H1 (cell line): ENCODE measurements at regions not wholly inside any gene's neighbourhood (a gene's known extent, or its start where the extent isn't known, plus 50 kb on each side); places are given as distances from the start of the nearest gene placed in this dataset.

Experiments used
- ASH2L ChIP-seq: fragments of 200-600, 300-600 bp; sonication (generic); IDR thresholded peaks from one replicate; pipeline ENCODE4 v1.7.1; 2017; ENCODE audit warnings: low read length
- CHD2 ChIP-seq: IDR thresholded peaks from 2 replicates; pipeline ENCODE4 v1.6.1; 2012; ENCODE audit warnings: low read length, improper control_type of control experiment
- KDM5A ChIP-seq: fragments of 200-600 bp; IDR thresholded peaks from 2 replicates; pipeline ENCODE4 v1.7.1; 2012; ENCODE audit warnings: mild to moderate bottlenecking, low read length, inconsistent platforms, mixed read lengths
- SP1 ChIP-seq: IDR thresholded peaks from 2 replicates; pipeline ENCODE4 v1.6.1; 2011; ENCODE audit warnings: low read depth, low read length
- SUZ12 ChIP-seq: fragments of 200-600 bp; sonication (generic); IDR thresholded peaks from 2 replicates; pipeline ENCODE4 v1.6.1; 2012; ENCODE audit warnings: mild to moderate bottlenecking, inconsistent platforms, low read length, moderate library complexity, mixed read lengths
- TF ChIP-seq, protein P1 (sequence below): fragments of 300-600 bp; sonication (generic); IDR thresholded peaks from 2 replicates; pipeline ENCODE4 v1.7.1; 2012; ENCODE audit warnings: low read length, moderate library complexity, mild to moderate bottlenecking, inconsistent platforms; ENCODE audit not compliant: insufficient replicate concordance

DNA sequence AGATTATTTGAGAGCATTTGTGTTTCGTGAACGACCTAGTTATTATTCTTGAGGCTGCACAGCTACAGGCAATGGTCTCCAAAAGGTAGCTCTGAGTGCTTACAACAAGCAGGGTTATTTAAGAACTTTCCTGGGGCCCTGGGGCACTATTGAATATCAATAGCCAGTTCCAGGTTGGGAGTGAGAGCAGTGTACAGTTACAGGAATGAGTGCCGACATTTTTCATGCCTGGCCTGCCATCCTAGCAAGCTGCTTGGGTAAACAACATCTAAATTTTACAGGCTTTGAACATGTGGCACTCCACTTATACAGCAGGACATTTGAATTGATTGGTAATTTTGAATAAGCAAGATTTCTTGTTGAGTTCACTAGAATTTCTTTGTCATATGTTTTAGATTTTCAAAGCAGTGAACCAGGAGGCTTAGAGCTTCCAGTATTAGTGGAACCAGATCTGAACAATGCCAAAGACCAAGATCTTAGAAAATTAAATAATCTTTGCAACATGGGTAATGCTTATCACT lies 171.9 kb upstream of the GDNF start (continued):
- TF ChIP-seq, protein P1, sequence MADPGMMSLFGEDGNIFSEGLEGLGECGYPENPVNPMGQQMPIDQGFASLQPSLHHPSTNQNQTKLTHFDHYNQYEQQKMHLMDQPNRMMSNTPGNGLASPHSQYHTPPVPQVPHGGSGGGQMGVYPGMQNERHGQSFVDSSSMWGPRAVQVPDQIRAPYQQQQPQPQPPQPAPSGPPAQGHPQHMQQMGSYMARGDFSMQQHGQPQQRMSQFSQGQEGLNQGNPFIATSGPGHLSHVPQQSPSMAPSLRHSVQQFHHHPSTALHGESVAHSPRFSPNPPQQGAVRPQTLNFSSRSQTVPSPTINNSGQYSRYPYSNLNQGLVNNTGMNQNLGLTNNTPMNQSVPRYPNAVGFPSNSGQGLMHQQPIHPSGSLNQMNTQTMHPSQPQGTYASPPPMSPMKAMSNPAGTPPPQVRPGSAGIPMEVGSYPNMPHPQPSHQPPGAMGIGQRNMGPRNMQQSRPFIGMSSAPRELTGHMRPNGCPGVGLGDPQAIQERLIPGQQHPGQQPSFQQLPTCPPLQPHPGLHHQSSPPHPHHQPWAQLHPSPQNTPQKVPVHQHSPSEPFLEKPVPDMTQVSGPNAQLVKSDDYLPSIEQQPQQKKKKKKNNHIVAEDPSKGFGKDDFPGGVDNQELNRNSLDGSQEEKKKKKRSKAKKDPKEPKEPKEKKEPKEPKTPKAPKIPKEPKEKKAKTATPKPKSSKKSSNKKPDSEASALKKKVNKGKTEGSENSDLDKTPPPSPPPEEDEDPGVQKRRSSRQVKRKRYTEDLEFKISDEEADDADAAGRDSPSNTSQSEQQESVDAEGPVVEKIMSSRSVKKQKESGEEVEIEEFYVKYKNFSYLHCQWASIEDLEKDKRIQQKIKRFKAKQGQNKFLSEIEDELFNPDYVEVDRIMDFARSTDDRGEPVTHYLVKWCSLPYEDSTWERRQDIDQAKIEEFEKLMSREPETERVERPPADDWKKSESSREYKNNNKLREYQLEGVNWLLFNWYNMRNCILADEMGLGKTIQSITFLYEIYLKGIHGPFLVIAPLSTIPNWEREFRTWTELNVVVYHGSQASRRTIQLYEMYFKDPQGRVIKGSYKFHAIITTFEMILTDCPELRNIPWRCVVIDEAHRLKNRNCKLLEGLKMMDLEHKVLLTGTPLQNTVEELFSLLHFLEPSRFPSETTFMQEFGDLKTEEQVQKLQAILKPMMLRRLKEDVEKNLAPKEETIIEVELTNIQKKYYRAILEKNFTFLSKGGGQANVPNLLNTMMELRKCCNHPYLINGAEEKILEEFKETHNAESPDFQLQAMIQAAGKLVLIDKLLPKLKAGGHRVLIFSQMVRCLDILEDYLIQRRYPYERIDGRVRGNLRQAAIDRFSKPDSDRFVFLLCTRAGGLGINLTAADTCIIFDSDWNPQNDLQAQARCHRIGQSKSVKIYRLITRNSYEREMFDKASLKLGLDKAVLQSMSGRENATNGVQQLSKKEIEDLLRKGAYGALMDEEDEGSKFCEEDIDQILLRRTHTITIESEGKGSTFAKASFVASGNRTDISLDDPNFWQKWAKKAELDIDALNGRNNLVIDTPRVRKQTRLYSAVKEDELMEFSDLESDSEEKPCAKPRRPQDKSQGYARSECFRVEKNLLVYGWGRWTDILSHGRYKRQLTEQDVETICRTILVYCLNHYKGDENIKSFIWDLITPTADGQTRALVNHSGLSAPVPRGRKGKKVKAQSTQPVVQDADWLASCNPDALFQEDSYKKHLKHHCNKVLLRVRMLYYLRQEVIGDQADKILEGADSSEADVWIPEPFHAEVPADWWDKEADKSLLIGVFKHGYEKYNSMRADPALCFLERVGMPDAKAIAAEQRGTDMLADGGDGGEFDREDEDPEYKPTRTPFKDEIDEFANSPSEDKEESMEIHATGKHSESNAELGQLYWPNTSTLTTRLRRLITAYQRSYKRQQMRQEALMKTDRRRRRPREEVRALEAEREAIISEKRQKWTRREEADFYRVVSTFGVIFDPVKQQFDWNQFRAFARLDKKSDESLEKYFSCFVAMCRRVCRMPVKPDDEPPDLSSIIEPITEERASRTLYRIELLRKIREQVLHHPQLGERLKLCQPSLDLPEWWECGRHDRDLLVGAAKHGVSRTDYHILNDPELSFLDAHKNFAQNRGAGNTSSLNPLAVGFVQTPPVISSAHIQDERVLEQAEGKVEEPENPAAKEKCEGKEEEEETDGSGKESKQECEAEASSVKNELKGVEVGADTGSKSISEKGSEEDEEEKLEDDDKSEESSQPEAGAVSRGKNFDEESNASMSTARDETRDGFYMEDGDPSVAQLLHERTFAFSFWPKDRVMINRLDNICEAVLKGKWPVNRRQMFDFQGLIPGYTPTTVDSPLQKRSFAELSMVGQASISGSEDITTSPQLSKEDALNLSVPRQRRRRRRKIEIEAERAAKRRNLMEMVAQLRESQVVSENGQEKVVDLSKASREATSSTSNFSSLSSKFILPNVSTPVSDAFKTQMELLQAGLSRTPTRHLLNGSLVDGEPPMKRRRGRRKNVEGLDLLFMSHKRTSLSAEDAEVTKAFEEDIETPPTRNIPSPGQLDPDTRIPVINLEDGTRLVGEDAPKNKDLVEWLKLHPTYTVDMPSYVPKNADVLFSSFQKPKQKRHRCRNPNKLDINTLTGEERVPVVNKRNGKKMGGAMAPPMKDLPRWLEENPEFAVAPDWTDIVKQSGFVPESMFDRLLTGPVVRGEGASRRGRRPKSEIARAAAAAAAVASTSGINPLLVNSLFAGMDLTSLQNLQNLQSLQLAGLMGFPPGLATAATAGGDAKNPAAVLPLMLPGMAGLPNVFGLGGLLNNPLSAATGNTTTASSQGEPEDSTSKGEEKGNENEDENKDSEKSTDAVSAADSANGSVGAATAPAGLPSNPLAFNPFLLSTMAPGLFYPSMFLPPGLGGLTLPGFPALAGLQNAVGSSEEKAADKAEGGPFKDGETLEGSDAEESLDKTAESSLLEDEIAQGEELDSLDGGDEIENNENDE, result no peak
- TF ChIP-seq SP1 (no peak), CHD2 (no peak), KDM5A (no peak), SUZ12 (no peak), ASH2L (no peak)
